ENCODE measurements at regions not wholly inside any gene's neighbourhood (a gene's known extent, or its start where the extent isn't known, plus 50 kb on each side); places are given as distances from the start of the nearest gene placed in this dataset.

DNA sequence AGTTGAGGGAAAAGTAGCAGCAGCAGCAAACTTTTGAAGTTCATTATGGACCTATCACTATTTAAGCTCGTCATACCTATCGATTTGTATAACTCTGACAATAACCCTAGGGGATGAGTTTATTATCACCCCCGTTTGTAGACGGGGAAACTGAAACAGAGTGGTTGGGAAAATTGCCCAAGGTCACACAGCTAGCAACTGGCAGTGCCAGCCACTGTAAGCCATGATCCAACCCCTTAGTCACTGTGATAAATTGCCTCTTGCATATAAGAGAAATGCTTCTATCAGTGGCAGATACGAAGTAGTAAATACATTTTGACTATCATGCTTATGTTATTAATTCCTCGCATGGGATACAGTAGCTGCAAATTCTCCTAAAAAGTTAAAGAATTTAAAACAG is 73.3 kb upstream of the ATP10B start:
- no peak for DNase-seq
- no peak for TF ChIP-seq CTCF (IDR thresholded peaks at IDR 0.05)
- H3K9me3 ChIP-seq = no peaks in the 10 kb centered on the region
- H3K36me3 ChIP-seq = no peaks in the 10 kb centered on the region
- intact Hi-C loops (cut with DNase I; ENCODE audit: low total_unique reads) = no loop called here
- no peak overlapping the region for H3K27ac ChIP-seq
- no peaks in the 10 kb centered on the region for H3K4me1 ChIP-seq
- no peak overlapping the region for H3K4me3 ChIP-seq
- H3K27me3 ChIP-seq = no peaks in the 10 kb centered on the region

DNA sequence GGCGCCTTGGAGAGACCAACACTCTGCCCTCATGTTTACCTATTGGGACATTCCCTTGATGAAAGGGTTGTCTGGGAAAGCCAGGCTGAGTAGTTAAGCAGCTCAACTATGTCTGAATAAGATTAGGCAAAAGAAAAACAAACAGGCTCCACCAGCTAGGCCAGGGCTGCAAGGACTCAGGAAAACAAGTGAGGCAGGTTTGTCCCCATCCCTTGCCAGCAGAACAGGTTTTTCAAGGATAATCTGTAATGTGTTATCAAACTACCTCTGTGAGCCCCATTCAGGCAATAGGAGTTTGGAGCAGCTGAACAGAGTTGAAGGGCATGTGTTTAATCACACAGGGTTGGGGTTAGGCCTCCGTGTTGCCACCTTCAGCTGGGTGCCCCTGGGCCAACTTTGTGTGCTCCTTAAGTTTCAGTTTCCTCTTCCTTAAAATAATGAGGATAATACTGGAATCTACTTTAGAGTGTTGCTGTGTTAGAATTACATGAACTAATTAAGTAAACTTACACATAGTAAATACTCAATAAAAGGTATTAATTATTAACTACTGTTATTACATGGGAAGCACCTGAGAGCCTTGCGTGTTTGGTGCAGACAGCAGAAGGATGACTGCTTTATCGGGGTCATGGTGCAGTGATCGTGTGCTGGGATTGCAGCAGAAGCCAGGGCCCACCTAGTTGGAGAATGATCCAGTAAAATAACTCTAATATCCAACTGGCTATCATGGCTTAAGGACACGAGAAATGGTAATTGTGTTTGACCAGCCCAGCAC is 72.1 kb upstream of the ATP10B start:
- Histone ChIP-seq H3K9me3 (no peaks in the 10 kb centered on the region), H3K36me3 (no peaks in the 10 kb centered on the region), H3K4me1 (no peaks in the 10 kb centered on the region), H3K27ac (no peak overlapping the region), H3K27me3 (no peaks in the 10 kb centered on the region), H3K4me3 (no peak overlapping the region)
- no peak for TF ChIP-seq CTCF (IDR thresholded peaks at IDR 0.05)
- DNase-seq = no peak
- intact Hi-C loops (cut with DNase I; ENCODE audit: low total_unique reads) = no loop called here

DNA sequence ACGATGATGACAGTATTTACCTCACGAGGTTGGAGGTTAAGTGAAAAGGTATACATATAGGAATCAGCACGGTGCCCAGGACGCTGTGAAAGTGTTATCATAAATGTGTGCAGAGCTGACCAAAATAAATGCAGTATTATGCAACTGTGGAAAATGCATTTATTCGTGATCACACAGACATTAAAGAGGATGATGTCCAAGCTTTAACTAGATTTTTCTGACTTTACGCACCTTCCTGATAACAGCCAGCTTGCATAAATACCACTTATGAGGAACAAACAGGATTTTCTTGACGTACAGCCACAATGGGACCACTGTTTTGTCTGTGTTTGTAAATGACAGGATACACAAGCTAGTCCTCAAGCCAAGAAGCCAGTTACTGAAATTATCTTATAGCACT is 71.4 kb upstream of the ATP10B start:
- no peaks in the 10 kb centered on the region for H3K36me3 ChIP-seq
- no peaks in the 10 kb centered on the region for H3K27me3 ChIP-seq
- H3K4me1 ChIP-seq = no peaks in the 10 kb centered on the region
- TF ChIP-seq CTCF (IDR thresholded peaks at IDR 0.05) = no peak
- H3K27ac ChIP-seq = no peak overlapping the region
- H3K4me3 ChIP-seq = no peak overlapping the region
- intact Hi-C loops (cut with DNase I; ENCODE audit: low total_unique reads) = no loop called here
- no peaks in the 10 kb centered on the region for H3K9me3 ChIP-seq
- no peak for DNase-seq

- no peak for DNase-seq
- TF ChIP-seq CTCF (IDR thresholded peaks at IDR 0.05) = no peak
- H3K9me3 ChIP-seq = no peaks in the 10 kb centered on the region
- intact Hi-C loops (cut with DNase I; ENCODE audit: low total_unique reads) = no loop called here
- no peaks in the 10 kb centered on the region for H3K36me3 ChIP-seq
- H3K4me1 ChIP-seq = no peaks in the 10 kb centered on the region
- no peak overlapping the region for H3K4me3 ChIP-seq
- no peak overlapping the region for H3K27ac ChIP-seq
- no peaks in the 10 kb centered on the region for H3K27me3 ChIP-seq
These were observed 70.3 kb upstream of the ATP10B start for GRCh38 chr5:160922311-160922710.

DNA sequence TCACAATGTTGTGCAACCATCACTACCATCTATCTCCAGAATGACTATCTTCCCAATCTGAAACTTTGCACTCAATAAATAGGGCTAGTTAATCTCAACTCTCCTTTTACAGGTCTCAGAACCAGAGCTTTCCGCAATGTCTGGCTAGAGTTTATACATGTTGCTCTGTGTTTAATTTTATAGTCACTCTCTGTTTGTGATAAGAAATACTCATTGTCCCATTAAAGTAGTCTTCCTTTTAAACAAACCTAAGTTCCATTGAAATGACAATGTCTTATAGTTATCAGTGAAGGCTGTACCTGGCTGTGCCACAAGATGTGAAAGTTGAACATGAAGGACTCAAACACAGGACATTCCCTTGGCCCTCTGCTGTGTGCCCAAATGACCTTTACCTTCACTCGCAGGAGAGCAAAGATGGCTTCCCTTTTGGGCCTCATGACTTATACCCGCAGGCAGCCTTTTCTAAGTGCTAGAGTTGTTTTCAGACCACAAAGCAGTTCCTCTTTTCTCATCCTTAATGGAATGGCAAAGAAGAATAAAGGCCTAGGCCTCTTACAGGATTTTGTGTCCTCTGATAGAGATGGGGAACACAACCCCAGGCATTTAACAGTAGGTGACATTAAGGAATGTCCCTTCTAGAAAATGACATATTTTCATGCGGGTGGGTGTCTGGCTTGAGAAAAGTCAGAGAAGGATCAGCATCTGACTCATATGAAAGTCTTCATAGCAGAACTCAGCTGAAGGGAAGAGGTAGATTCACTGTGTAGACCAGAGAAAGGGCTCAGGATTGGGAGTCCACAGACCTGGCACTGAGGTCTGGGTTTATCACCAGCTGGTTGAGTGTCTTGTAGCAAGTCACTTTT is 69.6 kb upstream of the ATP10B start:
- intact Hi-C loops (cut with DNase I; ENCODE audit: low total_unique reads) = no loop called here
- Histone ChIP-seq H3K4me3 (no peak overlapping the region), H3K4me1 (no peaks in the 10 kb centered on the region), H3K9me3 (no peaks in the 10 kb centered on the region), H3K27ac (no peak overlapping the region), H3K27me3 (no peaks in the 10 kb centered on the region), H3K36me3 (no peaks in the 10 kb centered on the region)
- DNase-seq = no peak
- TF ChIP-seq CTCF (IDR thresholded peaks at IDR 0.05) = no peak

Measured in tibial artery (tissue), 4 donors.